RPMI7951 (cell line): ENCODE measurements at regions not wholly inside any gene's neighbourhood (a gene's known extent, or its start where the extent isn't known, plus 50 kb on each side); places are given as distances from the start of the nearest gene placed in this dataset.

Experiments used
- DNase-seq: peaks from one replicate; pipeline ENCODE4 v3.0.0-alpha.2; 2012; ENCODE audit warnings: low read depth

- no peak for DNase-seq
Measured at GRCh38 chr5:161235569-161235968, 311.0 kb downstream of the GABRB2 start.

GRCh38 chr5:161233553-161233952 lies 313.0 kb downstream of the GABRB2 start:
- no peak for DNase-seq

DNA sequence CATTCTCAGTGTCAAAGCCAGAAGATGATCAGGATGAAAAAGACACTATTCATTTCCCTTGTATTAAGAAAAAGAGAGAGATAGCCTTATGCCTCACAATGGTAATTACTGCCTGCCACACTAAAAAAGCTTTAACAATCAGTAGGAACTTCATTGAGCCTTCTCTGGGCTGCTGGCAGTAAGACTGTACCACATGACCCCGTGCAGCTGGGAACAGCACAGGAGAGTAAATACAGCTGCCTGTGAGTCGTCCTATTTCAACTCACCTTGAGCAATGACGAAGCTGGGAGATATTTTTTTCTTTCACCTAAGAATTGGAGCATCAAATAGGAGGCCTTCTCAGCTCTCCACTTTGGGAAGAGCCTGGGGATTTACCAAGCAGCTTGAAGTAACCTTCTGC lies 316.3 kb downstream of the GABRB2 start:
- no peak for DNase-seq

DNA sequence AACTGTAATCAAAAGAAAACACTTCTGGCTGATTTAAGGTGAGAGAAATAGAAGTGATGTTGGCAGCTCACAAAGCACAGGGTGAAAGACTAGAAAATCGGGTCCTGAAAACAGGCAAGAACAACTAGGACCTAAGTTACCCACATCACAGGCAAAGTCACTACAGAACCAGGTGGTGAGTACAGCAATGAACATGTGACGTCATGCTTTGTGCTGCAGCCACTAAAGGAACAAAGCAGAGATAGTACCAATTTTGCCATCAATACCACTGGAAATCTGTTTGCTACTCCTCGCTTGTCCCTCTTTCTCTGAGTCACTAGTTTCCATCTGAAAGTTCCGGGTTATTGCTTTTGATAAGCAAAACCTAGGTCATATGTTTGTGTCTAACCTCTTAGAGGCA lies 326.7 kb downstream of the GABRB2 start:
- DNase-seq = no peak

DNA sequence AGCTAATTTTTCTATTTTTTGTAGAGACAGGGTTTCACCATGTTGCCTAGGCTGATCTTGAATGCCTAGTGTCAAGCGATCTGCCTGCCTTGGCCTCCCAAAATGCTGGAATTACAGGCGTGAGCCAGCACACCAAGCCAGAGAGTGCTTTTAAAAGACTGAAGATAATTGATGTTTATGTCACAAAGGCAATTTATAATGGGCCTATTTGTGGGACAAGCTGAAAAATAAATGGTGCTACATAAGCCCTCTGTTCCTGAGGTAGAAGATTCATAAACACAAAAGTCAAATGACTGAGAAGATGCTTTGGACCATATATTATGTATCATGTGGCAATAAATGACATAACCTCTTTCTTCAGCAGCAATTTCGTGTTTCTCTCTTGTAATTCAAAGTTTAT lies 329.6 kb downstream of the GABRB2 start:
- DNase-seq = no peak

GRCh38 chr5:161212123-161212712 lies 334.3 kb downstream of the GABRB2 start:
- no peak for DNase-seq

DNA sequence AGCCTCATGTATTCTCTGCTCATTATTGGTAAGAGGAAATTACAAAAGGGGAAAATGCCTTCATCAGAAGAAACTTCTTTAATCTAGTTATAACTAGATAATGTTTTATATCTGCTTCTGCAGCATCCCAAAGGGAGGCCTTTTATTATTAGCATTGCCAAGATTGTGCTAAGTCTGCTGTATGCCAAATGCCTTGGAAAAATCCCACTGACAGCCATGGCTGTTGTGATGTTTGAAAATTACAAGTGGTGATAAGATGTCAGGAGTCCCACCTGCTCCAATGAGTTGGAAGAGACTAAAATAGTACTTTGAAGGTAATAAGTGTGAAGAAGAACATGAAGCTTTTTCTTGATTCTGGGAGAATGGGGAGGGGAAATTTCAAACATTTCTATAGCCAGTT lies 345.0 kb downstream of the GABRB2 start:
- no peak for DNase-seq

GRCh38 chr5:161190778-161191177 lies 338.8 kb upstream of the ATP10B start:
- no peak for DNase-seq

- no peak for DNase-seq
Measured at GRCh38 chr5:161190086-161190485, 338.1 kb upstream of the ATP10B start.

DNA sequence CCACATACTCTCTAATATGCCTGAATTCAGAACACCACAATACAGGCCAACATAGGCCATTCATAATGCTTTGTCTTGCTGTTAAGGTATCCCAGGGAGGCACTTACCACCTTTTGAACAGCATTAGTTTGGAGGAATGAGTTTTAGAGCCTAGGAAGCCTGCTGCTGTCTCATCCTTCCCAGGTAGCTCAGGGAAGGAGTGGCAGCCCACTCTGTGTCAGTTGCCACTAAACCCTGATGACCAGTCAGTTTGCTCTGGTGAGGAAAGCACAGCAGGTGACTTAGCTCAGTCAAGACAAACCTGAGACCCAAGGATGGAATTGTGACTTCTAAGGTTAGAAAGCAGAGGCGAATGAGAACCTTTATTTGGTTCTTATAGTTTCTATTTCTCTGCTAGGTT lies 337.4 kb upstream of the ATP10B start:
- no peak for DNase-seq

GRCh38 chr5:161183559-161183958 lies 331.5 kb upstream of the ATP10B start:
- DNase-seq = no peak

GRCh38 chr5:161176221-161176620 lies 324.2 kb upstream of the ATP10B start:
- DNase-seq = no peak

DNA sequence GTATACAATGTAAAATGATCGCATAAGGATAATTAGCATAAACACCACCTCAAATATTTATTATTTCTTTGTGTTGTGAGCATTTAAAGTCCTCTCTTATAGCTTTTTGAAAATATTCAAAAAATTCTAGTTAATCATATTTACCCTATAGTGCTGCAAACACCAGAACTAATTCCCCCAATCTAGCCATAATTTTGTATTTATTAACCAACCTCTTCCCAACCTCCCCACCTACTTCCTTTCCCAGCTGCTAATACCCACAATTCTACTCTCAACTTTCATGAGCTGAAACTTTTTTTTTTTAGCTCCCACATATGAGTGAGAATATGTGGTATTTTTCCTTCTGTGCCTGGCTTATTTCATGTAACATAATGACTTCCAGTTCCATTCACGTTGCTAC lies 317.8 kb upstream of the ATP10B start:
- DNase-seq = no peak

- no peak for DNase-seq
Measured at GRCh38 chr5:161167016-161167767, 315.2 kb upstream of the ATP10B start.

- DNase-seq = no peak
Measured at GRCh38 chr5:161165998-161166660, 314.1 kb upstream of the ATP10B start.

DNA sequence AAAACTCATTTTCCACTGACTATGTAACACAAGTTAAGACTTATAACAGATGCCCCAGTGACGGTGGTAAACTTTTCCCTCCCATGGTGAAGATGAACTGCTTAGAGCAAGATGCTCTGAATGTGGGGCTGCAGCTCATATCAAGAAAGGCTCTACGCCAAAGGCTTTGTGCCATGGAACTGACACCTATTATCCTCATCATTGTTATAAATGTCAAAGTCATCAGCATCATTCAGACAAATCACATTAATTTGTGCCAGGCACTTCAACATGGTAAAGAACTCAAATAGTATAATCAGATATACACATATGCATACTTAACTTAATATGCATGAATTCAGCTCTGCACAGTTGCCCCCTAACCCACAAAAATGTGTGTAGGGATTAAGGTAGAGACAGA lies 305.9 kb upstream of the ATP10B start:
- DNase-seq = no peak

- DNase-seq = no peak
Measured at GRCh38 chr5:161155451-161155850, 303.4 kb upstream of the ATP10B start.

DNA sequence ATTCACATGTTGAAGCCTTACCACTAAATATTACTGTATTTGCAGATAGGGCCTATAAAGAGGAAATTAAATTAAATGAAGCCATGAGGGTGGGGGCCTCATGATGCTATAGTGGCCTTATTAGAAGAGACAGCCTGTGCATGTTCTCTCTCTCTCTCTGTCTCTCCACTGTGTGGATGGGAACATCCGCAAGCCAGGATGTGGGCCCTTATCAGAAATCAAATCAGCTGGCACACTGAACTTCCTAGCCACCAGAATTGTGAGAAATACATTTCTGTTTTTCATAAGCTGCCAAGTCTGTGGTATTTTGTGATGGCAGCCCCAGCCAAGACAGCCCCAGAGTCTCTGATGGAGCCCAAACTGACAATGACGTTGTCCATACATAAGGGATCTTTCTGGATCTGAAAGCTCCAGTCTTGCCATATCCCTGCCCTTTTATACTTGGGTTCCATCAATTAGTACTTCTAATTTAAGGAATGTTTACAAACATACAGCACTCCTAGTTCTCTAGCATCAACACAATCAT lies 300.5 kb upstream of the ATP10B start:
- no peak for DNase-seq

DNA sequence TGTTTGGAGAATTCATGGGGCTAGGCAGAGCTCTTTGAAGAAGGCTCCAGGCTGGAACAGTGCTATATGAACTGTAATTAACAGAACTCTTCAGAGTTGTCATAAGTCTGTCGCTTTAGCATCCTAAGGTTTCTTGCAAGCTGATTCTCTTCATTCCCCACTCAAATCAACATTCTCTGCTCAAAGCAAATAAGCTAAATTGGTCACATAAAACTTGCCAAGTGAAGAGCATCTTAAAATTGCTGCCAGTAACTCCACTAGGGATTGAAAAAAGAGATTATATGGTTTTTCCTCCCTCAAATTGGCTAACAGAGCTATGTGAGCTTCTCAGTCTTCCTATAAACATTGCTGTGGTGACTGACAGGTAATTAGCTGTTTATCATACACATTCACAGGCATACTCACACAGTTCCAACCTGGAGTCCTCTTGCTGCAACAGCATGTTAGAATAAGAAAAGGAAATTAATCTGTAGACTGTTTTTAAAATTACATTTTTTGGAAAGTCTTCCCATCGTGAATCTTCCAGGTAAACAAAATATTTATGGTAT lies 298.5 kb upstream of the ATP10B start:
- DNase-seq = no peak

GRCh38 chr5:161149078-161149477 lies 297.1 kb upstream of the ATP10B start:
- DNase-seq = no peak

GRCh38 chr5:161138751-161139455 lies 286.9 kb upstream of the ATP10B start:
- no peak for DNase-seq

DNA sequence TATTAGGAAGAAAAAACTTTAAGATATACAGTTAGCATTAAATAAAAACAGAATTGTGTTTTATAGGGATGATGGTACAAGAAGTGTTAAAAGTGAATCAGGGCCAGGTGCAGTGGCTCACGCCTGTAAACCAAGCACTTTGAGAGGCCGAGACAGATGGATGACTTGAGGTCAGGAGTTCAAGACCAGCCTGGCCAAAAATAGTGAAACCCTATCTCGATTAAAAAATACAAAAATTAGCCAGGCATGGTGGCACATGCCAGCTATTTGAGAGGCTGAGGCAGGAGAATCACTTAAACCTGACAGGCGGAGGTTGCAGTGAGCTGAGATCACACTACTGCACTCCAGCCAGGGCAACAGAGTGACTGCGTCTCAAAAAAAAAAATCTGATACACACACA lies 282.9 kb upstream of the ATP10B start:
- no peak for DNase-seq
